Endothelial cell (in vitro differentiated cells): ENCODE measurements at regions not wholly inside any gene's neighbourhood (a gene's known extent, or its start where the extent isn't known, plus 50 kb on each side); places are given as distances from the start of the nearest gene placed in this dataset.

ENCODE experiments used
- DNase-seq: peaks from one replicate; pipeline ENCODE4 v3.0.0; 2021; ENCODE audit warnings: low spot score
- H3K27ac Mint-ChIP-seq: one replicate; pipeline ENCODE4 v1.8.0; 2021; ENCODE audit warnings: mixed read lengths, inconsistent platforms; ENCODE audit not compliant: unreplicated experiment
- H3K27me3 Mint-ChIP-seq: one replicate; pipeline ENCODE4 v1.8.0; 2021; ENCODE audit warnings: mild to moderate bottlenecking, moderate library complexity, mixed read lengths, inconsistent platforms; ENCODE audit not compliant: unreplicated experiment
- H3K36me3 Mint-ChIP-seq: one replicate; pipeline ENCODE4 v1.8.0; 2021; ENCODE audit warnings: mild to moderate bottlenecking, low read depth, mixed read lengths, inconsistent platforms; ENCODE audit not compliant: unreplicated experiment
- H3K4me1 Mint-ChIP-seq: one replicate; pipeline ENCODE4 v1.8.0; 2021; ENCODE audit warnings: mild to moderate bottlenecking, mixed read lengths, inconsistent platforms; ENCODE audit not compliant: unreplicated experiment
- H3K4me3 Mint-ChIP-seq: one replicate; pipeline ENCODE4 v1.8.0; 2021; ENCODE audit warnings: mild to moderate bottlenecking, mixed read lengths, inconsistent platforms; ENCODE audit not compliant: unreplicated experiment
- H3K9me3 Mint-ChIP-seq: one replicate; pipeline ENCODE4 v1.8.0; 2021; ENCODE audit warnings: mixed read lengths, inconsistent platforms; ENCODE audit not compliant: unreplicated experiment
- CTCF ChIP-seq: fragments of 200-600 bp; sonication (generic); IDR thresholded peaks from one replicate; pipeline ENCODE4 v1.5.0; 2021; ENCODE audit warnings: antibody characterized with exemption; ENCODE audit not compliant: unreplicated experiment

GRCh38 chr1:18580691-18581419, 49.8 kb upstream of the PAX7 start:
- Mint-ChIP-seq H3K36me3 (no peaks in the 10 kb centered on the region), H3K4me3 (no peak overlapping the region), H3K27ac (no peak overlapping the region), H3K9me3 (no peaks in the 10 kb centered on the region), H3K4me1 (peaks cover 3% of the 10 kb centered on the region), H3K27me3 (no peaks in the 10 kb centered on the region)
- no peak for TF ChIP-seq CTCF
- no peak for DNase-seq
